ENCODE measurements at regions not wholly inside any gene's neighbourhood (a gene's known extent, or its start where the extent isn't known, plus 50 kb on each side); places are given as distances from the start of the nearest gene placed in this dataset.

GRCh38 chr4:163863082-163863481 is 368.6 kb downstream of the TMA16 start:
- Histone ChIP-seq H3K36me3 (no peaks in the 10 kb centered on the region), H3K9me3 (no peaks in the 10 kb centered on the region), H3K27ac (no peak overlapping the region), H3K4me3 (no peak overlapping the region), H3K27me3 (no peaks in the 10 kb centered on the region), H3K4me1 (no peaks in the 10 kb centered on the region)
- DNase-seq = no peak
- TF ChIP-seq POLR2A (IDR thresholded peaks at IDR 0.05) = no peak
- TF ChIP-seq, protein P1, sequence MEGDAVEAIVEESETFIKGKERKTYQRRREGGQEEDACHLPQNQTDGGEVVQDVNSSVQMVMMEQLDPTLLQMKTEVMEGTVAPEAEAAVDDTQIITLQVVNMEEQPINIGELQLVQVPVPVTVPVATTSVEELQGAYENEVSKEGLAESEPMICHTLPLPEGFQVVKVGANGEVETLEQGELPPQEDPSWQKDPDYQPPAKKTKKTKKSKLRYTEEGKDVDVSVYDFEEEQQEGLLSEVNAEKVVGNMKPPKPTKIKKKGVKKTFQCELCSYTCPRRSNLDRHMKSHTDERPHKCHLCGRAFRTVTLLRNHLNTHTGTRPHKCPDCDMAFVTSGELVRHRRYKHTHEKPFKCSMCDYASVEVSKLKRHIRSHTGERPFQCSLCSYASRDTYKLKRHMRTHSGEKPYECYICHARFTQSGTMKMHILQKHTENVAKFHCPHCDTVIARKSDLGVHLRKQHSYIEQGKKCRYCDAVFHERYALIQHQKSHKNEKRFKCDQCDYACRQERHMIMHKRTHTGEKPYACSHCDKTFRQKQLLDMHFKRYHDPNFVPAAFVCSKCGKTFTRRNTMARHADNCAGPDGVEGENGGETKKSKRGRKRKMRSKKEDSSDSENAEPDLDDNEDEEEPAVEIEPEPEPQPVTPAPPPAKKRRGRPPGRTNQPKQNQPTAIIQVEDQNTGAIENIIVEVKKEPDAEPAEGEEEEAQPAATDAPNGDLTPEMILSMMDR (IDR thresholded peaks at IDR 0.05) = no peak
- intact Hi-C loops (cut with DNase I) = no loop called here
- 65 to 67% methylated on average over 2 of the region's 2 CpGs for WGBS, 2 donors

- no peak for TF ChIP-seq POLR2A (IDR thresholded peaks at IDR 0.05)
- TF ChIP-seq, protein P1 (IDR thresholded peaks at IDR 0.05) = no peak
- intact Hi-C loops (cut with DNase I) = no loop called here
- 71 to 96% methylated on average over 1 of the region's 1 CpG for WGBS, 2 donors
- no peaks in the 10 kb centered on the region for H3K9me3 ChIP-seq
- H3K36me3 ChIP-seq = no peaks in the 10 kb centered on the region
- no peak overlapping the region for H3K4me3 ChIP-seq
- DNase-seq = no peak
- H3K27me3 ChIP-seq = no peaks in the 10 kb centered on the region
- H3K27ac ChIP-seq = no peak overlapping the region
- no peaks in the 10 kb centered on the region for H3K4me1 ChIP-seq
Measured at GRCh38 chr4:163865010-163865409, 370.5 kb downstream of the TMA16 start.

DNA sequence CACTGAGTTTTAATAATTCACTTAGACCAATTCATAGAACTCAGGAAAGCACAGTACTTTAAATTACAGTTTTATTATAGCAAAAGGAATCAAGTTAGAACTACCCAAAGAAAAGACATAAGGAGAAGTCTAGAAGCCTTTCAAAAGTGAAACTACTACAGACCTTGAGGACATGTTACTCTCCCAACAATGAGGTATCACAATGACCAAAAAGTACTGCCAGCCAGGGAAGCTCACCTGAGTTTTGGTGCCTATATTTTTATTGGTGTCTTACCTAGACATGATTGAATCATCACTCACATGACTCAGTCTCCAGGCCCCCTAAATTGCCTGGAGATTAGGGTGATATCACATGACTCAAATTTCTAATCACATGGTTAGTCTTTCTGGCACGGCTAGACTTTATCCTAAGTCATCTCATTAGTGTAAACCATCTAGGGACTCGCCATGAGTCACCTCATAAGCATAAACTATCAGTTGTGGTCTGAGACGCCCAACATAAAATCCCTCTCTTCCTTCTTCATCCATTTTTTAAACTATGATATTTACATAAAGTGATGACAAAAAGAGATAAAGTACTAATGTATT is 372.3 kb downstream of the TMA16 start:
- no peaks in the 10 kb centered on the region for H3K36me3 ChIP-seq
- no peak overlapping the region for H3K4me3 ChIP-seq
- intact Hi-C loops (cut with DNase I) = no loop called here
- H3K9me3 ChIP-seq = no peaks in the 10 kb centered on the region
- H3K27ac ChIP-seq = no peak overlapping the region
- H3K27me3 ChIP-seq = no peaks in the 10 kb centered on the region
- no peaks in the 10 kb centered on the region for H3K4me1 ChIP-seq
- no peak for DNase-seq
- WGBS, 2 donors = 41 to 45% methylated on average over 3 of the region's 3 CpGs
- no peak for TF ChIP-seq POLR2A (IDR thresholded peaks at IDR 0.05)
- TF ChIP-seq, protein P1 (IDR thresholded peaks at IDR 0.05) = no peak

DNA sequence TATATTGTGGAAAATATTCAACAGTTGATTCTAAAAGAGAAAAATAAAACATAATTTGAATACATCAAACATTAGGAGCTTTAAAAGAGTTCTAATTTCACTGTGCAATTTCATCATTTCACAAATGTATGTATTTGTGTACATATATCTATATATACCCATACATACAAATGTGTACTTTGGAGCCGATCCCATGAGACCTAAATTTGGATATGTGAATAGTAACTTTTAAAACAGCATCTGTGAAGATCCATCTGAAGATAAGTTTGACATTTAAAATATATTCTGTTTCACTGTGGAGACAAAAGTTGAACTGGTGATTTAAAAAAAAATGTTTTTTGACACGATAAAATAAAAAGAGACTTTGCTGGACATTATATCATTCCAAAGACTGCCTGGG is 374.0 kb downstream of the TMA16 start:
- intact Hi-C loops (cut with DNase I) = no loop called here

DNA sequence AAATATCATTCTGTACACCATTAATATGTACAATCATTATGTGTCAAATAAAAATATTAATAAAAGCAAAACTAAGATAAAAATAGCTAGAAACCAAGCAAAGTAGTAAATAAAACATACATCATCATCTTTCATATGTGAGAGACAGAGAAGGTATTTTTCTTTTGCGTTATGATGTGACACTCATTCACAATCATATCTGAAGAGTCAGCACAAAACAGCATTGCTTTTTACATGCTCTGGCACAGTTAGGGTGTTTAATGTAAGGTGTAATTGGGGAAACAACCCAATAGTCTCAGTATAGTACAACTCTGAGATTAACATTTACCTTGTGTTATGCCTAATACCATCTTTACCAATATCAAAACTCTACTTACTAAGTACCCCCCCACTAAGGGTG is 376.6 kb downstream of the TMA16 start:
- WGBS, 2 donors = 52 to 87% methylated on average over 1 of the region's 1 CpG
- H3K27ac ChIP-seq = no peak overlapping the region
- no peak overlapping the region for H3K4me3 ChIP-seq
- H3K9me3 ChIP-seq = no peaks in the 10 kb centered on the region
- intact Hi-C loops (cut with DNase I) = no loop called here
- H3K27me3 ChIP-seq = no peaks in the 10 kb centered on the region
- peaks cover 0 to 11% (median 0%) of the 10 kb centered on the region in 3 donors for H3K4me1 ChIP-seq
- no peak for DNase-seq
- no peaks in the 10 kb centered on the region for H3K36me3 ChIP-seq
- TF ChIP-seq, protein P1 (IDR thresholded peaks at IDR 0.05) = no peak
- no peak for TF ChIP-seq POLR2A (IDR thresholded peaks at IDR 0.05)

More for the DNA sequence above, 374.0 kb downstream of the TMA16 start:
- Histone ChIP-seq H3K4me3 (no peak overlapping the region), H3K27me3 (no peaks in the 10 kb centered on the region), H3K27ac (no peak overlapping the region), H3K36me3 (no peaks in the 10 kb centered on the region), H3K4me1 (no peaks in the 10 kb centered on the region), H3K9me3 (no peaks in the 10 kb centered on the region)
- 83 to 93% methylated on average over 2 of the region's 2 CpGs for WGBS, 2 donors
- TF ChIP-seq POLR2A (IDR thresholded peaks at IDR 0.05) = no peak
- TF ChIP-seq, protein P1 (IDR thresholded peaks at IDR 0.05) = no peak
- DNase-seq = no peak
